HEK293T (cell line): ENCODE measurements at regions not wholly inside any gene's neighbourhood (a gene's known extent, or its start where the extent isn't known, plus 50 kb on each side); places are given as distances from the start of the nearest gene placed in this dataset.

Source experiments
- CTCF ChIA-PET: fragments of 350-600 bp; formaldehyde crosslinking; extraction: SDS; loops from one replicate; lab custom pipeline; 2021; ENCODE audit warnings: antibody characterized with exemption, inconsistent platforms; lab: Yijun Ruan, JAX
- POLR2A ChIA-PET: fragments of 350-600 bp; formaldehyde crosslinking; extraction: SDS; loops from one replicate; lab custom pipeline; 2020; ENCODE audit warnings: antibody characterized with exemption, inconsistent platforms; lab: Yijun Ruan, JAX
- DNase-seq: peaks from one replicate; pipeline ENCODE4 v3.0.0; 2012; ENCODE audit warnings: mixed read lengths; ENCODE audit errors: extremely low spot score
- ARNT ChIP-seq: fragments of 450-650 bp; IDR thresholded peaks from 2 replicates; pipeline ENCODE4 v1.6.1; 2017; ENCODE audit warnings: mild to moderate bottlenecking
- BHLHE40 ChIP-seq: fragments of 450-650 bp; IDR thresholded peaks from 2 replicates; pipeline ENCODE4 v1.6.1; 2016; ENCODE audit warnings: mild to moderate bottlenecking, moderate library complexity, borderline replicate concordance
- CTBP1 ChIP-seq: fragments of 450-650 bp; IDR thresholded peaks from 2 replicates; pipeline ENCODE4 v1.6.1; 2016; ENCODE audit warnings: borderline replicate concordance
- ELF4 ChIP-seq: fragments of 450-650 bp; IDR thresholded peaks from 2 replicates; pipeline ENCODE4 v1.6.1; 2017; ENCODE audit warnings: antibody characterized with exemption
- FOXA1 ChIP-seq: fragments of 450-650 bp; IDR thresholded peaks from 2 replicates; pipeline ENCODE4 v1.6.1; 2016; ENCODE audit warnings: mild to moderate bottlenecking
- FOXK2 ChIP-seq: fragments of 450-650 bp; IDR thresholded peaks from 2 replicates; pipeline ENCODE4 v1.6.1; 2016; ENCODE audit warnings: mild to moderate bottlenecking
- FOXM1 ChIP-seq: fragments of 450-650 bp; IDR thresholded peaks from 2 replicates; pipeline ENCODE4 v1.6.1; 2017; ENCODE audit warnings: mild to moderate bottlenecking, borderline replicate concordance
- HDGF ChIP-seq: fragments of 450-650 bp; IDR thresholded peaks from 2 replicates; pipeline ENCODE4 v1.6.1; 2017; ENCODE audit warnings: antibody characterized with exemption, borderline replicate concordance
- L3MBTL2 ChIP-seq: fragments of 450-650 bp; conservative IDR thresholded peaks from 2 replicates; pipeline ENCODE4 v1.6.1; 2016; ENCODE audit warnings: mild to moderate bottlenecking
- LEF1 ChIP-seq: fragments of 450-650 bp; IDR thresholded peaks from 2 replicates; pipeline ENCODE4 v1.6.1; 2017; ENCODE audit warnings: mild to moderate bottlenecking, borderline replicate concordance
- NFRKB ChIP-seq: fragments of 450-650 bp; IDR thresholded peaks from 2 replicates; pipeline ENCODE4 v1.6.1; 2016; ENCODE audit warnings: mild to moderate bottlenecking, moderate library complexity
- PKNOX1 ChIP-seq: fragments of 450-650 bp; IDR thresholded peaks from 2 replicates; pipeline ENCODE4 v1.6.1; 2016
- SP1 ChIP-seq: fragments of 450-650 bp; IDR thresholded peaks from 2 replicates; pipeline ENCODE4 v1.6.1; 2017
- SUZ12 ChIP-seq: fragments of 450-650 bp; IDR thresholded peaks from 2 replicates; pipeline ENCODE4 v1.6.1; 2016; ENCODE audit warnings: mild to moderate bottlenecking
- TARDBP ChIP-seq: fragments of 450-650 bp; IDR thresholded peaks from 2 replicates; pipeline ENCODE4 v1.6.1; 2016
- ZNF384 ChIP-seq: fragments of 450-650 bp; IDR thresholded peaks from 2 replicates; pipeline ENCODE4 v1.6.1; 2016

- ChIA-PET CTCF (no interaction called here), POLR2A (no interaction called here)
- no peak for DNase-seq
- TF ChIP-seq LEF1, result no peak
These were observed 79.2 kb downstream of the DMRT2 start for GRCh38 chr9:1129382-1129781.

GRCh38 chr9:1140057-1140456 lies 89.9 kb downstream of the DMRT2 start:
- no peak for TF ChIP-seq FOXA1
- TF ChIP-seq SP1, result no peak
- no peak for TF ChIP-seq NFRKB
- TF ChIP-seq BHLHE40, result no peak
- no peak for TF ChIP-seq CTBP1
- no peak for TF ChIP-seq ELF4
- no peak for TF ChIP-seq HDGF
- TF ChIP-seq PKNOX1, result no peak
- ChIA-PET POLR2A (no interaction called here), CTCF (no interaction called here)
- no peak for DNase-seq

- no peak for TF ChIP-seq FOXA1
- no peak for TF ChIP-seq SP1
- TF ChIP-seq LEF1, result no peak
- ChIA-PET POLR2A (no interaction called here), CTCF (no interaction called here)
- DNase-seq, result no peak
These were observed 101.5 kb downstream of the DMRT2 start for GRCh38 chr9:1151691-1152090.

GRCh38 chr9:1152171-1152570 lies 102.0 kb downstream of the DMRT2 start:
- no peak for DNase-seq
- ChIA-PET POLR2A (no interaction called here), CTCF (no interaction called here)
- TF ChIP-seq FOXA1, result no peak
- TF ChIP-seq BHLHE40, result no peak
- no peak for TF ChIP-seq FOXM1
- no peak for TF ChIP-seq ELF4
- no peak for TF ChIP-seq SUZ12

GRCh38 chr9:1154739-1155138 lies 104.6 kb downstream of the DMRT2 start:
- TF ChIP-seq PKNOX1 (no peak), CTBP1 (no peak), LEF1 (no peak), ZNF384 (no peak), FOXA1 (no peak), HDGF (no peak), SUZ12 (no peak), ELF4 (no peak), FOXM1 (no peak), SP1 (no peak), FOXK2 (no peak), BHLHE40 (no peak), ARNT (no peak)
- POLR2A ChIA-PET, result no interaction called here
- CTCF ChIA-PET, result no interaction called here

GRCh38 chr9:1155602-1156001 lies 105.4 kb downstream of the DMRT2 start:
- TF ChIP-seq FOXA1 (no peak), NFRKB (no peak)
- no peak for DNase-seq
- ChIA-PET POLR2A (no interaction called here), CTCF (no interaction called here)

More at GRCh38 chr9:1154739-1155138, 104.6 kb downstream of the DMRT2 start:
- DNase-seq, result no peak

GRCh38 chr9:1156794-1157550 lies 106.8 kb downstream of the DMRT2 start:
- ChIA-PET POLR2A (no interaction called here), CTCF (no interaction called here)
- TF ChIP-seq NFRKB, result no peak
- no peak for TF ChIP-seq PKNOX1
- TF ChIP-seq ELF4, result no peak
- no peak for TF ChIP-seq BHLHE40
- no peak for DNase-seq

- no peak for DNase-seq
- no peak for TF ChIP-seq TARDBP
- TF ChIP-seq L3MBTL2, result no peak
- TF ChIP-seq LEF1, result no peak
- no peak for TF ChIP-seq FOXA1
- no peak for TF ChIP-seq FOXM1
- no peak for TF ChIP-seq NFRKB
- no peak for TF ChIP-seq HDGF
- TF ChIP-seq ELF4, result no peak
- TF ChIP-seq ARNT, result no peak
- TF ChIP-seq FOXK2, result no peak
- no peak for TF ChIP-seq SP1
- TF ChIP-seq PKNOX1, result no peak
- TF ChIP-seq CTBP1, result no peak
- no peak for TF ChIP-seq SUZ12
- TF ChIP-seq ZNF384, result no peak
- TF ChIP-seq BHLHE40, result no peak
- ChIA-PET CTCF (no interaction called here), POLR2A (no interaction called here)
These were observed 107.7 kb downstream of the DMRT2 start for GRCh38 chr9:1157836-1158235.
